HepG2 (cell line): ENCODE measurements at regions not wholly inside any gene's neighbourhood (a gene's known extent, or its start where the extent isn't known, plus 50 kb on each side); places are given as distances from the start of the nearest gene placed in this dataset.

Experiments
- AGO2 ChIP-seq: fragments of 200-400 bp; formaldehyde crosslinking; optimal IDR thresholded peaks from 2 replicates; pipeline ENCODE3; 2017; ENCODE audit warnings: mild to moderate bottlenecking, low read depth, low read length, moderate library complexity
- GABPA ChIP-seq, 2 experiments: IDR thresholded peaks; 2 replicates each; pipeline ENCODE4 v1.6.1; 2011 to 2016; ENCODE audit warnings: low read depth in 2 of 2, low read length in 1 of 2, missing biosample characterization in 1 of 2, missing genetic modification characterization in 1 of 2
- GZF1 ChIP-seq: sonication (generic); formaldehyde crosslinking; IDR thresholded peaks from 2 replicates; pipeline ENCODE4 v1.5.1; 2020; ENCODE audit warnings: mild to moderate bottlenecking, missing genetic modification reagents
- MEIS1 ChIP-seq: sonication (generic); formaldehyde crosslinking; IDR thresholded peaks from 2 replicates; pipeline ENCODE4 v1.9.0; 2021; ENCODE audit warnings: mild to moderate bottlenecking, missing genetic modification reagents, moderate library complexity, borderline replicate concordance
- SAP130 ChIP-seq: IDR thresholded peaks from 2 replicates; pipeline ENCODE4 v1.6.1; 2016; ENCODE audit warnings: low read depth
- SMAD9 ChIP-seq: sonication (generic); formaldehyde crosslinking; IDR thresholded peaks from 2 replicates; pipeline ENCODE4 v1.5.1; 2020; ENCODE audit warnings: mild to moderate bottlenecking, missing genetic modification reagents
- STAT5B ChIP-seq: sonication (generic); formaldehyde crosslinking; IDR thresholded peaks from 2 replicates; pipeline ENCODE4 v1.4.0; 2020; ENCODE audit warnings: missing genetic modification reagents
- TMF1 ChIP-seq: sonication (generic); formaldehyde crosslinking; IDR thresholded peaks from 2 replicates; pipeline ENCODE4 v1.8.1; 2022; ENCODE audit warnings: low read depth, missing genetic modification reagents
- ZEB1 ChIP-seq: IDR thresholded peaks from 2 replicates; pipeline ENCODE4 v1.6.1; 2012; ENCODE audit warnings: mild to moderate bottlenecking, low read depth, inconsistent platforms; ENCODE audit not compliant: insufficient replicate concordance
- ZFP36L1 ChIP-seq: sonication (generic); formaldehyde crosslinking; IDR thresholded peaks from 2 replicates; pipeline ENCODE4 v1.8.0; 2022; ENCODE audit warnings: mild to moderate bottlenecking, missing genetic modification reagents, moderate library complexity
- ZMYM2 ChIP-seq: sonication (generic); formaldehyde crosslinking; IDR thresholded peaks from 2 replicates; pipeline ENCODE4 v1.8.0; 2022; ENCODE audit warnings: mild to moderate bottlenecking, missing genetic modification reagents
- ZNF782 ChIP-seq: sonication (generic); formaldehyde crosslinking; IDR thresholded peaks from 2 replicates; pipeline ENCODE4 v1.4.0; 2020; ENCODE audit warnings: missing genetic modification reagents, mild to moderate bottlenecking, borderline replicate concordance
- TF ChIP-seq, protein P1 (sequence below): sonication (generic); formaldehyde crosslinking; IDR thresholded peaks from 2 replicates; pipeline ENCODE4 v1.4.0; 2020; ENCODE audit warnings: missing genetic modification reagents, borderline replicate concordance
- TF ChIP-seq, protein P2 (sequence below): sonication (generic); formaldehyde crosslinking; IDR thresholded peaks from 2 replicates; pipeline ENCODE4 v1.8.0; 2022; ENCODE audit warnings: missing genetic modification reagents, low read depth, mild to moderate bottlenecking, borderline replicate concordance
- TF ChIP-seq, protein P3 (sequence below): sonication (generic); formaldehyde crosslinking; IDR thresholded peaks from 2 replicates; pipeline ENCODE4 v1.5.0; 2020; ENCODE audit warnings: missing genetic modification reagents
- TF ChIP-seq, protein P4 (sequence below): sonication (generic); formaldehyde crosslinking; IDR thresholded peaks from 2 replicates; pipeline ENCODE4 v1.9.0; 2021; ENCODE audit warnings: missing genetic modification reagents, mild to moderate bottlenecking, borderline replicate concordance
- TF ChIP-seq, protein P5 (sequence below): sonication (generic); formaldehyde crosslinking; IDR thresholded peaks from 2 replicates; pipeline ENCODE4 v1.5.1; 2020; ENCODE audit warnings: missing genetic modification reagents, mild to moderate bottlenecking, borderline replicate concordance
- TF ChIP-seq, protein P6 (sequence below): sonication (generic); formaldehyde crosslinking; IDR thresholded peaks from 2 replicates; pipeline ENCODE4 v1.5.1; 2020; ENCODE audit warnings: mild to moderate bottlenecking, missing genetic modification reagents, borderline replicate concordance

DNA sequence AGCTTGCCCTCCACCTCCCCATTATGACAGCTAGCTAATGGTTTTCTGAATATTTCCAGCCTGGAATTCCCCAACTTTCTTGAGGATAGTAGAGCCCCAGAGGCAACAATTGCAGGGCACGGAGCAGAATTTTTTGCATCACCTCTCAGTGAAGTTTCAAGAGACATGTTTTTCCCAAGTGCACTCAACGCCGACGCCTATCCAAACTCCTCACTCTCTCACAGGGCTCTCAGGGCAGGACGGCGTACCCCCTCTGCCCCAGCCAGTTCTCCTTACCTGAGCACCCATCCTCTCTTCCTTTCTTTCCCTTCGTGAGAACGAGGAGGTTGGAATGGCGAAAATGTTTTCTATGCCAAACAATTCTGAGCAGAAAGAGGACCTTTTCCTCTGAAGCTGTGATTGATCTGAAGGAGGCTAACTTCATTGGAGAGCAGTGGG, 83.1 kb upstream of the FOXQ1 start (continued):
- TF ChIP-seq, protein P1, sequence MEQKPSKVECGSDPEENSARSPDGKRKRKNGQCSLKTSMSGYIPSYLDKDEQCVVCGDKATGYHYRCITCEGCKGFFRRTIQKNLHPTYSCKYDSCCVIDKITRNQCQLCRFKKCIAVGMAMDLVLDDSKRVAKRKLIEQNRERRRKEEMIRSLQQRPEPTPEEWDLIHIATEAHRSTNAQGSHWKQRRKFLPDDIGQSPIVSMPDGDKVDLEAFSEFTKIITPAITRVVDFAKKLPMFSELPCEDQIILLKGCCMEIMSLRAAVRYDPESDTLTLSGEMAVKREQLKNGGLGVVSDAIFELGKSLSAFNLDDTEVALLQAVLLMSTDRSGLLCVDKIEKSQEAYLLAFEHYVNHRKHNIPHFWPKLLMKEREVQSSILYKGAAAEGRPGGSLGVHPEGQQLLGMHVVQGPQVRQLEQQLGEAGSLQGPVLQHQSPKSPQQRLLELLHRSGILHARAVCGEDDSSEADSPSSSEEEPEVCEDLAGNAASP, result no peak
- TF ChIP-seq ZNF782 (CRISPR knock-in tag), result no peak
- no peak for TF ChIP-seq GABPA (IDR thresholded peaks at IDR 0.05; ENCODE audit: low read depth, low read length)
- no peak for TF ChIP-seq GABPA (CRISPR knock-in tag; IDR thresholded peaks at IDR 0.05; ENCODE audit: low read depth)
- no peak for TF ChIP-seq AGO2
- TF ChIP-seq SAP130 (CRISPR knock-in tag), result no peak
- TF ChIP-seq STAT5B (CRISPR knock-in tag), result no peak
- TF ChIP-seq GZF1 (CRISPR knock-in tag), result no peak
- TF ChIP-seq, protein P2, sequence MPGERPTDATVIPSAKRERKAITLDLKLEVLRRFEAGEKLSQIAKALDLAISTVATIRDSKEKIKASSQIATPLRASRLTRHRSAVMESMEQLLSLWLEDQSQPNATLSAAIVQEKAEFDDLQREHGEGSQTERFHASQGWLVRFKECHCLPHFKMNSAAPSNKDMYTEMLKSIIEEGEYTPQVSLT (CRISPR knock-in tag), result no peak
- TF ChIP-seq ZFP36L1 (CRISPR knock-in tag), result no peak
- TF ChIP-seq, protein P3, sequence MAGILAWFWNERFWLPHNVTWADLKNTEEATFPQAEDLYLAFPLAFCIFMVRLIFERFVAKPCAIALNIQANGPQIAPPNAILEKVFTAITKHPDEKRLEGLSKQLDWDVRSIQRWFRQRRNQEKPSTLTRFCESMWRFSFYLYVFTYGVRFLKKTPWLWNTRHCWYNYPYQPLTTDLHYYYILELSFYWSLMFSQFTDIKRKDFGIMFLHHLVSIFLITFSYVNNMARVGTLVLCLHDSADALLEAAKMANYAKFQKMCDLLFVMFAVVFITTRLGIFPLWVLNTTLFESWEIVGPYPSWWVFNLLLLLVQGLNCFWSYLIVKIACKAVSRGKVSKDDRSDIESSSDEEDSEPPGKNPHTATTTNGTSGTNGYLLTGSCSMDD (CRISPR knock-in tag), result no peak
- TF ChIP-seq, protein P4, sequence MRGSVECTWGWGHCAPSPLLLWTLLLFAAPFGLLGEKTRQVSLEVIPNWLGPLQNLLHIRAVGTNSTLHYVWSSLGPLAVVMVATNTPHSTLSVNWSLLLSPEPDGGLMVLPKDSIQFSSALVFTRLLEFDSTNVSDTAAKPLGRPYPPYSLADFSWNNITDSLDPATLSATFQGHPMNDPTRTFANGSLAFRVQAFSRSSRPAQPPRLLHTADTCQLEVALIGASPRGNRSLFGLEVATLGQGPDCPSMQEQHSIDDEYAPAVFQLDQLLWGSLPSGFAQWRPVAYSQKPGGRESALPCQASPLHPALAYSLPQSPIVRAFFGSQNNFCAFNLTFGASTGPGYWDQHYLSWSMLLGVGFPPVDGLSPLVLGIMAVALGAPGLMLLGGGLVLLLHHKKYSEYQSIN (CRISPR knock-in tag), result no peak
- TF ChIP-seq ZEB1, result no peak
- no peak for TF ChIP-seq MEIS1 (CRISPR knock-in tag)
- no peak for TF ChIP-seq ZMYM2 (CRISPR knock-in tag)
- TF ChIP-seq, protein P5, sequence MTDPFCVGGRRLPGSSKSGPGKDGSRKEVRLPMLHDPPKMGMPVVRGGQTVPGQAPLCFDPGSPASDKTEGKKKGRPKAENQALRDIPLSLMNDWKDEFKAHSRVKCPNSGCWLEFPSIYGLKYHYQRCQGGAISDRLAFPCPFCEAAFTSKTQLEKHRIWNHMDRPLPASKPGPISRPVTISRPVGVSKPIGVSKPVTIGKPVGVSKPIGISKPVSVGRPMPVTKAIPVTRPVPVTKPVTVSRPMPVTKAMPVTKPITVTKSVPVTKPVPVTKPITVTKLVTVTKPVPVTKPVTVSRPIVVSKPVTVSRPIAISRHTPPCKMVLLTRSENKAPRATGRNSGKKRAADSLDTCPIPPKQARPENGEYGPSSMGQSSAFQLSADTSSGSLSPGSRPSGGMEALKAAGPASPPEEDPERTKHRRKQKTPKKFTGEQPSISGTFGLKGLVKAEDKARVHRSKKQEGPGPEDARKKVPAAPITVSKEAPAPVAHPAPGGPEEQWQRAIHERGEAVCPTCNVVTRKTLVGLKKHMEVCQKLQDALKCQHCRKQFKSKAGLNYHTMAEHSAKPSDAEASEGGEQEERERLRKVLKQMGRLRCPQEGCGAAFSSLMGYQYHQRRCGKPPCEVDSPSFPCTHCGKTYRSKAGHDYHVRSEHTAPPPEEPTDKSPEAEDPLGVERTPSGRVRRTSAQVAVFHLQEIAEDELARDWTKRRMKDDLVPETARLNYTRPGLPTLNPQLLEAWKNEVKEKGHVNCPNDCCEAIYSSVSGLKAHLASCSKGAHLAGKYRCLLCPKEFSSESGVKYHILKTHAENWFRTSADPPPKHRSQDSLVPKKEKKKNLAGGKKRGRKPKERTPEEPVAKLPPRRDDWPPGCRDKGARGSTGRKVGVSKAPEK (CRISPR knock-in tag), result no peak
- TF ChIP-seq, protein P6, sequence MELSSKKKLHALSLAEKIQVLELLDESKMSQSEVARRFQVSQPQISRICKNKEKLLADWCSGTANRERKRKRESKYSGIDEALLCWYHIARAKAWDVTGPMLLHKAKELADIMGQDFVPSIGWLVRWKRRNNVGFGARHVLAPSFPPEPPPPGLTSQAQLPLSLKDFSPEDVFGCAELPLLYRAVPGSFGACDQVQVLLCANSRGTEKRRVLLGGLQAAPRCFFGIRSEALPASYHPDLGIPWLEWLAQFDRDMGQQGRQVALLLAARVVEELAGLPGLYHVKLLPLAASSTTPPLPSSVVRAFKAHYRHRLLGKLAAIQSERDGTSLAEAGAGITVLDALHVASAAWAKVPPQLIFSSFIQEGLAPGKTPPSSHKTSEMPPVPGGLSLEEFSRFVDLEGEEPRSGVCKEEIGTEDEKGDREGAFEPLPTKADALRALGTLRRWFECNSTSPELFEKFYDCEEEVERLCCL (CRISPR knock-in tag), result no peak
- TF ChIP-seq TMF1, result no peak
- TF ChIP-seq SMAD9 (CRISPR knock-in tag), result peak; percentile 8; the same call in 1 of the 2 replicates
